ENCODE measurements at regions not wholly inside any gene's neighbourhood (a gene's known extent, or its start where the extent isn't known, plus 50 kb on each side); places are given as distances from the start of the nearest gene placed in this dataset.
"Not testable (repeated sequence)": the region's sequence is repeated elsewhere in the genome, so short reads cannot be mapped to it uniquely, and the experiment has no call there.

DNA sequence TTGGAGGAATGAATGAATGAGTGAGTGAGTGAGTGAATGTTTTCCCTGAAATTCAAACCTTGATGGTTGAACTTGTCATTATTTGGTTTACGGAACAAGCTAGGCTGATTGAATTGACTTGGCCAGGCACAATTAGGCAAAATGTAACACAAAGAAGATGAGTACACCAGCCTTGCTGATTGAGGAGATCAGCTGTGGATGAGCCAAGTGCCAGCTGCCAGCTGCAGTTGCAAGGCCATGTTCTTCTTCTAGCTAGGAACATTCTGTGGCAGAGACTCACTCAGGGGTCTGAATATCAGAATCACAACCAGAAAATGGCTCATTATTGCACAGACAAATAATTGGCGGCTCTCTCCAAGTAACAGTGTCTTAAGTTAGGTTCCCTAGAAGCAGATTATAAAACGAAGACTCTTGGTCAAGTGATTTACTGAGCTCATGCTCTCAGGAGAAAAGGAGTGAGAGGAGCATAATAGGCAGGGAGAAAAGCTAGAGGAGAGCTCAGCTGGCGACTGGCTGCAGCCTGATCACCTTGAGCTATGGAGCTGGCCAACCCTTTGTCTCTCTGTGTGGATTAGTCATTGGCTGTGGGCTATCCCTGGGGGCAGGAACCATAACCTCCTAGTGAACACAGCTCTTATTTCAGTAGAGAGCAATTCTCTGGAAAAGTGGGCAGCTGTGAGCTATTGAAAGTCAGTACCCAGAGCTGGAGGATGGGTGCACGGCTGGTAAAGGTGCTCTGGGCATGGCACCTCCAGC, 225.3 kb upstream of the SERP2 start:
- H3K27ac Mint-ChIP-seq, result no peak overlapping the region
- DNase-seq, result no peak
- no peaks in the 10 kb centered on the region for H3K36me3 Mint-ChIP-seq (ENCODE audit: low read depth)
- ChIA-PET CTCF (interaction anchor here (0.6 kb wide), 2 partner anchors 12 to 1654 kb away, joined by 3 read pairs; no protein-coding TSS in a partner anchor), POLR2A (no interaction called here)
- no peak overlapping the region for H3K4me3 Mint-ChIP-seq
- no peaks in the 10 kb centered on the region for H3K4me1 Mint-ChIP-seq
- ATAC-seq, result no peak
- intact Hi-C loops (cut with DNase I, micrococcal nuclease), result no loop called here
- H3K27me3 Mint-ChIP-seq, result peaks cover 3% of the 10 kb centered on the region
- H3K9me3 Mint-ChIP-seq (ENCODE audit: low read depth), result no peaks in the 10 kb centered on the region

DNA sequence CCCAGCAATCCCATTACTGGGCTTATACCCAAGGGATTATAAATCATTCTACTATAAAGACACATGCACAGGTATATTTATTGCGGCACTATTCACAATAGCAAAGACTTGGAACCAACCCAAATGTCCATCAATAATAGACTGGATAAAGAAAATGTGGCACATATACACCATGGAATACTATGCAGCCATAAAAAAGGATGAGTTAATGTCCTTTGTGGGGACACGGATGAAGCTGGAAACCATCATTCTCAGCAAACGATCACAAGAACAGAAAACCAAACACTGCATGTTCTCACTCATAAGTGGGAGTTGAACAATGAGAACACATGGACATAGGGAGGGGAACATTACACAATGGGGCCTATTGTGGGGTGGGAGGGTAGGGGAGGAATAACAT, 224.4 kb upstream of the SERP2 start:
- H3K27me3 Mint-ChIP-seq; H3K4me1 Mint-ChIP-seq; POLR2A ChIA-PET; H3K36me3 Mint-ChIP-seq (ENCODE audit: low read depth); H3K9me3 Mint-ChIP-seq (ENCODE audit: low read depth); intact Hi-C loops (cut with DNase I, micrococcal nuclease); H3K4me3 Mint-ChIP-seq; DNase-seq; ATAC-seq; H3K27ac Mint-ChIP-seq: not testable (repeated sequence)
- CTCF ChIA-PET, result interaction anchor here (0.6 kb wide), 1 partner anchor 13 kb away, joined by 3 read pairs; no protein-coding TSS in a partner anchor

DNA sequence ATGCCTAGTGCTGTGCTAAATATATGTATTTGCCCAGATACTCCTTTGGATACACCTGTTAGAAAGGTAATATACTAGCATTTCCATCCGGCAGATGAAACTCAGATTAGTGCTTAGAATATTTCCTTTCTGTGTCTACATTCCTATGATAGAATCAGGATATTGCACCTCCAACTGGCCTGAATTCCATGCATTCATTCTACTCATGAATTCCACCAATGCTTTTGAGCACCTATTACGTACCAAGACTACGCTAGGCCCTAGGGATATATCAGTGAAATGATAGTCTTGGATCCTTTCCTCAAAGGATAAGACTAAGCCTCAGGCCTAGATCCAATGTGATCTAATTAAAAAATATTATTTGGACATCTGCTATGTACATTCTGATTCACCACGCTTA, 223.8 kb upstream of the SERP2 start:
- no peak overlapping the region for H3K4me3 Mint-ChIP-seq
- ChIA-PET POLR2A (no interaction called here), CTCF (no interaction called here)
- H3K27me3 Mint-ChIP-seq, result no peaks in the 10 kb centered on the region
- no peaks in the 10 kb centered on the region for H3K36me3 Mint-ChIP-seq (ENCODE audit: low read depth)
- no peaks in the 10 kb centered on the region for H3K4me1 Mint-ChIP-seq
- ATAC-seq (no peak), DNase-seq (no peak)
- H3K27ac Mint-ChIP-seq, result no peak overlapping the region
- intact Hi-C loops (cut with DNase I, micrococcal nuclease), result no loop called here
- no peaks in the 10 kb centered on the region for H3K9me3 Mint-ChIP-seq (ENCODE audit: low read depth)

DNA sequence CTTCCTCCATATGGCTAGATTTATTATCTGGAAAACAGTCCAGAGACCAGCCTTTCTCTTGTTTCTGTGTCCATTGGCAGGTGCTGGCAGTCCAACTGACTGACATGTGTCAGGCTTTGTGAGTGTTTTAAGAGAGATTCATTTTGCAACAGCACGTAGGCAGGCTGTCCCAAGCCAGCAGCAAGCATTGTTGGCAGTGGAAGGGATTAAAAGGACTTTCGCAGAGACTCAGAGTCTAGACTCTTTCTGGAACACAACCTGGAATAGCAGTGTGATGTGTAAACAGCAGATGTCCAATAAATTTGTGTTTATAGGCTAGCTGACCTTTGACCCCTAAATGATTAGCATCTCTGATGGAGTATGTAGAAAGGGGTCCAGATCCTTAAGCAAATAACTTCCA, 222.2 kb upstream of the SERP2 start:
- ATAC-seq, result no peak
- Mint-ChIP-seq H3K36me3 (ENCODE audit: low read depth) (no peaks in the 10 kb centered on the region), H3K27ac (no peak overlapping the region), H3K4me3 (no peak overlapping the region), H3K4me1 (no peaks in the 10 kb centered on the region), H3K27me3 (no peaks in the 10 kb centered on the region), H3K9me3 (ENCODE audit: low read depth) (no peaks in the 10 kb centered on the region)
- intact Hi-C loops (cut with DNase I, micrococcal nuclease), result no loop called here
- no peak for DNase-seq
- POLR2A ChIA-PET, result no interaction called here
- CTCF ChIA-PET, result interaction anchor here (0.7 kb wide), 1 partner anchor 314 kb away, joined by 3 read pairs; no protein-coding TSS in a partner anchor

DNA sequence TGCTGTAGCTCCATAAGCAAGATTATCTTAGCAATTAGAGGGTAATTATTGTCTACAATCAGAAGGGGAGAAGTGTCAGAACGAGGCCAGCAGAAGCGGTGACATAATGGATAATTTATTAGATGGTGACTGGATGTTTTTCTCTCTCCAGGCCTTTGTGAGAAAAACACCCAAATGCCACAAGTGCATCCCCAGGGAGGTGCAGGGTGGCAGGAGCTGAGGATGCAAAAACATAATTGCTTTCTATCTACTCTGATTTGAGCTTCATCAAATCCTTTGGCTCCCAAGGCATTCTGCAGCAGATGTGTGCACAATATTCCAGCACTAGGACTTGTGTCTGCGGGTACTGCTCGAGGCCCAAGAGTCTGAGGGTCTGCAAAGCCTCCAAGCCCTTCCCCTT, 220.1 kb upstream of the SERP2 start:
- no peak for ATAC-seq
- no peak for DNase-seq
- intact Hi-C loops (cut with DNase I, micrococcal nuclease), result no loop called here
- Mint-ChIP-seq H3K36me3 (ENCODE audit: low read depth) (no peaks in the 10 kb centered on the region), H3K9me3 (ENCODE audit: low read depth) (no peaks in the 10 kb centered on the region), H3K4me1 (no peaks in the 10 kb centered on the region), H3K27me3 (no peaks in the 10 kb centered on the region), H3K27ac (no peak overlapping the region), H3K4me3 (no peak overlapping the region)
- CTCF ChIA-PET, result interaction anchor here (1.3 kb wide), 1 partner anchor 242 kb away, joined by 3 read pairs; no protein-coding TSS in a partner anchor
- POLR2A ChIA-PET, result no interaction called here

DNA sequence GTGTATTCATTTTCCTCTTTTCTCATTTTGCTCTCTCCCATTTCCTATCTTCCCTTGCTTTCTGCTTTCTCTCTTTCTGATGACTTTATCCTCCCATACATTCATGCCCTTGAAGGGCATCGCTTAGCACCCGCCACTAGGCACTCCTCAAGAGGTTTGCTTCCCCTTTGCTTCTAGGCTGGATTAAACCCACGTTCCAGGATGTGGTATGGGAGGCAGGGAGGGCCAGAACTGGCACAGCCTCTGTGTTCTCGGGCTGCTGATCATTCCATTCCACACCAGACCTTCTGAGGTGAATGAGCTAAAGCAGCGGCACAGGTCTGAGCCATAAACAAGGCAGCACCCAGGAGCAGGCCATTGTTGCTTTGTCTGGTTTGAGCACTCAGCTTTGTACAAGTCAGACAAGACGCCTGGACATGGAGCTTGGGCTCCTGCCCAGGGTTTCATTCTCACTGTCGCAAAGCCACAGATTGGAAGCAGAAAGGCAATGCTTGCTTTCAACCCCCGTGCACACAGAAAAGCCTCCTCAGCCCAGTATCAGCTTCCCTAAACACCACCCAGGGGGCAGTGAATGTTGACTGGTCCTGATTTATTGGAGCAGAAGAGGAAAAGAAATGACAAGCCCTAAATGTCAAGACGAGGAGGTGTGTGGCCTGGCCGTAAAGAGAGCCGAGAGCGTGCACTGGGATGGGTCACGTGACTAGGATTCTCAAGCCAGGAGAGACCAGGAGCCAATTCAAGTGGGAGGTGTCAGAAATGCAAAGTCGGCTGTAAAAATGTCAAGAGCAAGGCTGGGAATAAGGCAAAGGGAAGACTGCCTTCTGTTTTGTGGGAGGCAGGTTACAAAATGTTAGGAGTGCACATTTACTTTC, 218.0 kb upstream of the SERP2 start:
- ChIA-PET CTCF (no interaction called here), POLR2A (no interaction called here)
- Mint-ChIP-seq H3K4me3 (no peak overlapping the region), H3K27me3 (peaks cover 2% of the 10 kb centered on the region), H3K9me3 (ENCODE audit: low read depth) (no peaks in the 10 kb centered on the region), H3K27ac (no peak overlapping the region), H3K4me1 (no peaks in the 10 kb centered on the region), H3K36me3 (ENCODE audit: low read depth) (no peaks in the 10 kb centered on the region)
- intact Hi-C loops (cut with DNase I, micrococcal nuclease), result no loop called here
- DNase-seq, result no peak
- no peak for ATAC-seq

DNA sequence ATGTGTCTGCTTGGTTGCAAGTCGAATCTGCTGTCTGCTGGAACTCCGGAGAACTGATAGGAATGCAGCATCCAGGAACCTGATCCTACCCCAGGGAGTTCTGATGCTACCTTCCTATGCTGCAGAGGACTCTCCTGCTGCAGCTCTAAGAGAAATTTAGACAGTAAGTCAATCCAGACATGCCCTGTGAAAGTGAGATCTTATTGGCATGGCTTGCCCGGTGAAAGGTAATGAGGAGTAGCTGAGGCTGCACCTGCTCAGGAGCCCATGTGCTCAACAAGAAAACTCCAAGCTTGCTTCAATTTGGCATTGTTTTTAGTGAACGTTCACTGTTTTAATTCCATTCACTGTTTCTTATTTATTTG, 217.3 kb upstream of the SERP2 start:
- H3K4me3 Mint-ChIP-seq, result no peak overlapping the region
- ATAC-seq (no peak), DNase-seq (no peak)
- POLR2A ChIA-PET, result no interaction called here
- peaks cover 2% of the 10 kb centered on the region for H3K27me3 Mint-ChIP-seq
- no peaks in the 10 kb centered on the region for H3K9me3 Mint-ChIP-seq (ENCODE audit: low read depth)
- H3K4me1 Mint-ChIP-seq, result no peaks in the 10 kb centered on the region
- H3K36me3 Mint-ChIP-seq (ENCODE audit: low read depth), result no peaks in the 10 kb centered on the region
- CTCF ChIA-PET, result no interaction called here
- intact Hi-C loops (cut with DNase I, micrococcal nuclease), result no loop called here
- H3K27ac Mint-ChIP-seq, result no peak overlapping the region

DNA sequence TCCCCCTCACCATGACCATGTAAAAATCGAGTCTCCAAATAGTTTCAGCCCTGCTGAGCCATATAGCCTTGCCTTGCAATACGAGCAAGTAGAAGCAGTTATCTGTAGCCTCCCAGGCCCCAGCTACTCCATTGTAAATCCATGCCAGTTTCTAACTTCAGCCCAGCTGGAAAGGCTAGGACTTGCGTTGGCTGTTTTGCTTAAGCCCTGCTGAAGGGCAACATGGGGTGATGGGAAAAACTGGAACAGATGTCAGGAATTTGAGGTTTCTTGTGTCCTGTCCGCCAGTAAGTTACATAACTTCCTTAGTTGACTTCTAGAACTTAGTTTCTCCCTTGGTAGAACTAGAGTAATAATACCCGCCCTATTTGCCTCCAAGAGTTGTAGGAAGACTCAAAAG, 216.0 kb upstream of the SERP2 start:
- POLR2A ChIA-PET, result interaction anchor here (0.6 kb wide), 1 partner anchor 790 kb away, joined by 5 read pairs; no protein-coding TSS in a partner anchor
- intact Hi-C loops (cut with DNase I, micrococcal nuclease), result no loop called here
- Mint-ChIP-seq H3K9me3 (ENCODE audit: low read depth) (no peaks in the 10 kb centered on the region), H3K27ac (no peak overlapping the region), H3K27me3 (peaks cover 2% of the 10 kb centered on the region), H3K4me3 (no peak overlapping the region), H3K36me3 (ENCODE audit: low read depth) (no peaks in the 10 kb centered on the region), H3K4me1 (no peaks in the 10 kb centered on the region)
- CTCF ChIA-PET, result no interaction called here
- ATAC-seq (no peak), DNase-seq (no peak)

DNA sequence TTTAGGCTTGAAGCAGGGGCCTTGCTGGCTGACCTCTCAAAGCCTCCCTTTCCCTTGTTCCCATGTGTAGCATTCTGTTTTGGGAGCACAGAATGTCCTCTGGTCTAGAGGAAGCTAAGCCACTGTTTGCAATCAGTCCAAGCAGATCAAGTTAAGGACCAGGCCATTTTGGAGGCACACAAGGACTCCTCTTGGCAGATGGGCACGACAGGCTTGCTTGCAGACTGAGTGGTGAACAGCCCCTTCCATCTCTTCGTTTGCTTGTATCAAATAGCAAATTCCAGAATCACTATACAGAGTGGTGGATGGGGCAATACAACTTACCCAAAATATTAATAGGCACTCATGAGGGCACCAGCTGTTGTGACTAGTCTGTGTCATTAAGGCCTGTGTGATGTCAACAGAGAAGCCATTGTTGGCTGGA, 215.5 kb upstream of the SERP2 start:
- no peaks in the 10 kb centered on the region for H3K4me1 Mint-ChIP-seq
- ChIA-PET POLR2A (no interaction called here), CTCF (no interaction called here)
- intact Hi-C loops (cut with DNase I, micrococcal nuclease), result no loop called here
- H3K9me3 Mint-ChIP-seq (ENCODE audit: low read depth), result no peaks in the 10 kb centered on the region
- H3K27me3 Mint-ChIP-seq, result peaks cover 2% of the 10 kb centered on the region
- H3K36me3 Mint-ChIP-seq (ENCODE audit: low read depth), result no peaks in the 10 kb centered on the region
- ATAC-seq, result no peak
- no peak overlapping the region for H3K4me3 Mint-ChIP-seq
- no peak for DNase-seq
- H3K27ac Mint-ChIP-seq, result no peak overlapping the region

DNA sequence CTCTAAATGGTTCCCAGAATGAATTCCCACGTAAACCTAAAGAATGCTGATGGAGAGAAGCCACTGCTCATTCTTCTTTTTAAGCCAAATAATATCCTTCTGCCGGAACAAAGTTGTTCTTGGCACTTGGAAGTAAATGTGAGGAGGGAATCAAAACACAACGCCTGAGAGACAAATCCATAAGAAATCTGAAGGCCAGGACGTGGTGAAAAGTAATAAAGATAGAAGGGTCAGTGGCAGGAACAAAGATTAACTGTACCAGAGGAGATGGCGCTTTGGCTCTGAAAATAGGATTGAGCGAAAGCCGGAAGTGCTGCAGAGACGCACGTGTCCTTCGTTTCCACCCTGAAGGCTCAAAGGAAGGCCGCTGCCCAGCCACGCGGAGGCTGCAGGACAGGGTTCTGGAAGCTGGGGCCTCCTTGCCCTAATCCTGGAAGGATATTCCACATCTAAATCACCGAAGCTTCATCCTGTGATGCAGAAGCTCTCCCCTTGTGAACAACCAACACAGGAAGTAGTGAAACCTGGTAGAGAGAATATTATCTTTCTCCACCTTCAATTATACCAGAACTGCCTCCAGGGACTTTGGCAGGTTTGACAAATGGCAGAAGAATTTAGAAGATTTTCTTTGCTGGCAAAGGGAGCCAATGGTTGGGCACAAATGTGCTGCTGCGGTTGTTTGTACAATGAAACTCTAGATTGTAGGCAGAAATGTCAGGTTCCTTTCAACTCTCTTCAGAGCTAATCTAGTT, 214.6 kb upstream of the SERP2 start:
- H3K27me3 Mint-ChIP-seq, result peaks cover 2% of the 10 kb centered on the region
- POLR2A ChIA-PET, result no interaction called here
- CTCF ChIA-PET, result interaction anchor here (0.8 kb wide), 1 partner anchor 282 kb away, joined by 3 read pairs; no protein-coding TSS in a partner anchor
- H3K4me3 Mint-ChIP-seq, result no peak overlapping the region
- ATAC-seq (no peak), DNase-seq (no peak)
- no peak overlapping the region for H3K27ac Mint-ChIP-seq
- intact Hi-C loops (cut with DNase I, micrococcal nuclease), result no loop called here
- no peaks in the 10 kb centered on the region for H3K9me3 Mint-ChIP-seq (ENCODE audit: low read depth)
- no peaks in the 10 kb centered on the region for H3K36me3 Mint-ChIP-seq (ENCODE audit: low read depth)
- no peaks in the 10 kb centered on the region for H3K4me1 Mint-ChIP-seq

DNA sequence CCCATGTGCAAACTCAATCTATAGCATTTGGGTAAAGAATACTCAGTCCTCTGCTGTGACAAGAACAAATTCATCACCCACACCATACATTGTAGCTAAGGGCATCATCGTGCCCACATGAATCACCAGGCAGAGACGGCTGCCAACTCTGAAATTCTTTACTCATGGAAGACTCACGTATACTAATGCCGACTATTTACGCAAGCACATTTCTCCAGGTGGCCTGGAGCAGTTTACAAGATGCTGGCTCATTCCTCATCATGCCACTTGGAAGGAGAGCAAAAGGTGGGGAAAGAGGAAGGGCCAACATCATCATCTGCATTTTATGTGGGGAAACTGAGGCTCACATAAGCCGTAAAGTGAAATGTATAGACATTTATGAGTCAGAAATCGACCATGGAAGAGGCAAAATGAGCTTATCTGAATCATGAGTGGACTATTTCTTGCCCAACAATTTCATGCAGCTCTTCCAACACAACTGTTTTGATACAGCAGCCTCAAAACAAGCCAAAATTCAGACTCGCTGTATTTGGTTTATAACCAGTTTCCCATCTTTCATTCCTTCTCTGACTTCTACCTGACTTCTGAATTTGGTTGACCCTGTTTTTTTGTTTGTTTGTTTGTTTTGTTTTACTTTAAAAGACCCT, 213.9 kb upstream of the SERP2 start:
- ATAC-seq, result no peak
- no peaks in the 10 kb centered on the region for H3K36me3 Mint-ChIP-seq (ENCODE audit: low read depth)
- H3K9me3 Mint-ChIP-seq (ENCODE audit: low read depth), result no peaks in the 10 kb centered on the region
- no peaks in the 10 kb centered on the region for H3K4me1 Mint-ChIP-seq
- CTCF ChIA-PET, result interaction anchor here (0.8 kb wide), 1 partner anchor 283 kb away, joined by 3 read pairs; no protein-coding TSS in a partner anchor
- POLR2A ChIA-PET, result no interaction called here
- H3K27me3 Mint-ChIP-seq, result peaks cover 2% of the 10 kb centered on the region
- no peak overlapping the region for H3K27ac Mint-ChIP-seq
- H3K4me3 Mint-ChIP-seq, result no peak overlapping the region
- intact Hi-C loops (cut with DNase I, micrococcal nuclease), result no loop called here
- no peak for DNase-seq

All from activated CD4-positive, alpha-beta T cell treated with anti-CD3 and anti-CD28 coated beads for 36 hours (primary cell).